HT-29 (cell line): ENCODE measurements at regions not wholly inside any gene's neighbourhood (a gene's known extent, or its start where the extent isn't known, plus 50 kb on each side); places are given as distances from the start of the nearest gene placed in this dataset.
"Not testable (repeated sequence)": the region's sequence is repeated elsewhere in the genome, so short reads cannot be mapped to it uniquely, and the experiment has no call there.

Experiments used
- DNase-seq: peaks from one replicate; pipeline ENCODE4 v3.0.0-alpha.2; 2015; ENCODE audit warnings: low spot score

GRCh38 chr15:23850666-23851065 is 163.6 kb upstream of the NDN start:
- DNase-seq, result no peak

GRCh38 chr15:23851921-23852320 is 164.8 kb upstream of the NDN start:
- DNase-seq, result no peak

- DNase-seq, result no peak
Measured at GRCh38 chr15:23853286-23853685, 166.2 kb upstream of the NDN start.

- DNase-seq, result no peak
Measured at GRCh38 chr15:23854203-23854911, 167.3 kb upstream of the NDN start.

- DNase-seq, result no peak
Measured at GRCh38 chr15:23854912-23855659, 168.0 kb upstream of the NDN start.

- DNase-seq, result no peak
Measured at GRCh38 chr15:23855947-23856346, 168.8 kb upstream of the NDN start.

- peak; percentile 74 for DNase-seq
Measured at GRCh38 chr15:23857028-23857641, 170.0 kb upstream of the NDN start.

- no peak for DNase-seq
Measured at GRCh38 chr15:23859008-23859407, 171.9 kb upstream of the NDN start.

GRCh38 chr15:23860290-23861245 is 173.5 kb upstream of the NDN start:
- DNase-seq, result no peak

GRCh38 chr15:23866832-23867231 is 179.7 kb upstream of the NDN start:
- peak; percentile 66 for DNase-seq

GRCh38 chr15:23869396-23869795 is 182.3 kb upstream of the NDN start:
- DNase-seq, result no peak

- not testable (repeated sequence) for DNase-seq
Measured at GRCh38 chr15:23873613-23874012, 186.5 kb upstream of the NDN start.

- peak; percentile 50 for DNase-seq
Measured at GRCh38 chr15:23877502-23878412, 190.7 kb upstream of the NDN start.

- no peak for DNase-seq
Measured at GRCh38 chr15:23881291-23881690, 194.2 kb upstream of the NDN start.

GRCh38 chr15:23890218-23890617 is 203.1 kb upstream of the NDN start:
- DNase-seq, result no peak

GRCh38 chr15:23897091-23897490 is 210.0 kb upstream of the NDN start:
- DNase-seq, result no peak

GRCh38 chr15:23897531-23897930 is 210.4 kb upstream of the NDN start:
- DNase-seq, result no peak

GRCh38 chr15:23910030-23910429 is 222.9 kb upstream of the NDN start:
- DNase-seq, result no peak

GRCh38 chr15:23912191-23912590 is 225.1 kb upstream of the NDN start:
- DNase-seq, result no peak

GRCh38 chr15:23913081-23913480 is 226.0 kb upstream of the NDN start:
- DNase-seq, result no peak

GRCh38 chr15:23913635-23914034 is 226.5 kb upstream of the NDN start:
- no peak for DNase-seq
